BJ (cell line): ENCODE measurements at regions not wholly inside any gene's neighbourhood (a gene's known extent, or its start where the extent isn't known, plus 50 kb on each side); places are given as distances from the start of the nearest gene placed in this dataset.

Experiments used
- CTCF ChIA-PET: fragments of 350-600 bp; formaldehyde crosslinking; extraction: SDS; loops from one replicate; lab custom pipeline; 2021; ENCODE audit warnings: antibody characterized with exemption, inconsistent platforms; lab: Yijun Ruan, JAX
- POLR2A ChIA-PET: fragments of 300-600 bp; sonication (Branson Sonifier 250); formaldehyde crosslinking; extraction: SDS; loops from one replicate; lab custom pipeline; 2021; ENCODE audit warnings: antibody characterized with exemption; lab: Charles Lee
- DNase-seq: peaks from one replicate; pipeline ENCODE4 v3.0.0-alpha.2; 2011; ENCODE audit warnings: low read depth
- H3K27me3 ChIP-seq: 2 replicates; pipeline ENCODE4 v1.6.0; 2011; ENCODE audit warnings: low read length; ENCODE audit not compliant: control insufficient read depth, insufficient read depth
- H3K36me3 ChIP-seq: 2 replicates; pipeline ENCODE4 v1.5.1; 2011; ENCODE audit warnings: low read length; ENCODE audit not compliant: control insufficient read depth, insufficient read depth
- H3K4me3 ChIP-seq: 2 replicates; pipeline ENCODE4 v1.5.1; 2011; ENCODE audit warnings: low read depth, mild to moderate bottlenecking, control low read depth, low read length
- TF ChIP-seq, protein P1 (sequence below): IDR thresholded peaks from 2 replicates; pipeline ENCODE4 v1.5.1; 2011; ENCODE audit warnings: low read depth, mild to moderate bottlenecking, control low read depth, inconsistent platforms, low read length, moderate library complexity; ENCODE audit not compliant: insufficient read depth

- Histone ChIP-seq H3K4me3 (no peak overlapping the region), H3K27me3 (no peaks in the 10 kb centered on the region), H3K36me3 (no peaks in the 10 kb centered on the region)
- ChIA-PET CTCF (no interaction called here), POLR2A (no interaction called here)
- no peak for DNase-seq
- TF ChIP-seq, protein P1, sequence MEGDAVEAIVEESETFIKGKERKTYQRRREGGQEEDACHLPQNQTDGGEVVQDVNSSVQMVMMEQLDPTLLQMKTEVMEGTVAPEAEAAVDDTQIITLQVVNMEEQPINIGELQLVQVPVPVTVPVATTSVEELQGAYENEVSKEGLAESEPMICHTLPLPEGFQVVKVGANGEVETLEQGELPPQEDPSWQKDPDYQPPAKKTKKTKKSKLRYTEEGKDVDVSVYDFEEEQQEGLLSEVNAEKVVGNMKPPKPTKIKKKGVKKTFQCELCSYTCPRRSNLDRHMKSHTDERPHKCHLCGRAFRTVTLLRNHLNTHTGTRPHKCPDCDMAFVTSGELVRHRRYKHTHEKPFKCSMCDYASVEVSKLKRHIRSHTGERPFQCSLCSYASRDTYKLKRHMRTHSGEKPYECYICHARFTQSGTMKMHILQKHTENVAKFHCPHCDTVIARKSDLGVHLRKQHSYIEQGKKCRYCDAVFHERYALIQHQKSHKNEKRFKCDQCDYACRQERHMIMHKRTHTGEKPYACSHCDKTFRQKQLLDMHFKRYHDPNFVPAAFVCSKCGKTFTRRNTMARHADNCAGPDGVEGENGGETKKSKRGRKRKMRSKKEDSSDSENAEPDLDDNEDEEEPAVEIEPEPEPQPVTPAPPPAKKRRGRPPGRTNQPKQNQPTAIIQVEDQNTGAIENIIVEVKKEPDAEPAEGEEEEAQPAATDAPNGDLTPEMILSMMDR, result no peak
These were observed 427.5 kb downstream of the LRATD1 start for GRCh38 chr2:15059870-15060512.

- Histone ChIP-seq H3K27me3 (no peaks in the 10 kb centered on the region), H3K4me3 (no peak overlapping the region), H3K36me3 (no peaks in the 10 kb centered on the region)
- DNase-seq, result no peak
- TF ChIP-seq, protein P1, result no peak
- ChIA-PET POLR2A (no interaction called here), CTCF (no interaction called here)
These were observed 428.8 kb downstream of the LRATD1 start for GRCh38 chr2:15061268-15061667.

DNA sequence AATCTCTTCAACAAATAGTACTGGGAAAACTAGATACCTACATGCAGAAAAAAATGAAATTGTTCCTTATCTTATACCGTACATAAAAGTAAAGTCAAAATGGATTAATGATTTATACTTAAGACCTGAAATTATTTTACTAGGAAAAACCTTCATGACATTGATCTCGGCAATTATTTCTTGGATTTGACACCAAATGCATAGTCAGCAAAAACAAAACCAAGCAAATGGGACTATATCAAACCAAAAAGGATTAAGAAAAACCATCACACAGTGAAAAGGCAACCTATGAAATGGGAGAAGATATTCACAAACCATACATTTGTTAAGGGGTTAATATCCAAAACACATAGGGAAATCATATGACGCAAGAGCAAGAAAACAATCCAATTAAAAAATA, 433.6 kb downstream of the LRATD1 start:
- Histone ChIP-seq H3K36me3 (no peaks in the 10 kb centered on the region), H3K4me3 (no peak overlapping the region), H3K27me3 (no peaks in the 10 kb centered on the region)
- TF ChIP-seq, protein P1, result no peak
- no peak for DNase-seq
- ChIA-PET CTCF (no interaction called here), POLR2A (no interaction called here)

GRCh38 chr2:15069149-15069548, 436.6 kb downstream of the LRATD1 start:
- Histone ChIP-seq H3K36me3 (no peaks in the 10 kb centered on the region), H3K4me3 (no peak overlapping the region), H3K27me3 (no peaks in the 10 kb centered on the region)
- no peak for DNase-seq
- POLR2A ChIA-PET, result no interaction called here
- CTCF ChIA-PET, result no interaction called here
- TF ChIP-seq, protein P1, result no peak

DNA sequence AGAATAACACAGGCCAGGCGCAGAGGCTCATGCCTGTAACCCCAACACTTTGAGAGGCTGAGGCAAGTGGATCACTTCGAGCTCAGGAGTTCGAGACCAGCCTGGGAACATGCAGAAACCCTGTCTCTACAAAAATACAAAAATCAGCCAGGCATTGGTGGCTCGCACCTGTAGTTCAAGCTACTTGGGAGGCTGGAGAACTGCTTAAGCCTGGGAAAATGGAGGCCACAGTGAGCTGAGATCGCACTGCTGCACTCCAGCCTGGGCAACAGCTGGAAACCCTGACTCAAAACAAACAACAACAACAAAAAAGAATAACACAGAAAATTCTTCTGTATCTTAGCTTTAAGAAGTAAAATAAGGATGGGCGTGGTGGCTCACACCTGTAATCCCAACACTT, 440.3 kb downstream of the LRATD1 start:
- ChIA-PET CTCF (no interaction called here), POLR2A (no interaction called here)
- H3K27me3 ChIP-seq, result no peaks in the 10 kb centered on the region
- no peaks in the 10 kb centered on the region for H3K36me3 ChIP-seq
- TF ChIP-seq, protein P1, result no peak
- no peak overlapping the region for H3K4me3 ChIP-seq
- DNase-seq, result no peak
